ENCODE measurements at regions not wholly inside any gene's neighbourhood (a gene's known extent, or its start where the extent isn't known, plus 50 kb on each side); places are given as distances from the start of the nearest gene placed in this dataset.

DNA sequence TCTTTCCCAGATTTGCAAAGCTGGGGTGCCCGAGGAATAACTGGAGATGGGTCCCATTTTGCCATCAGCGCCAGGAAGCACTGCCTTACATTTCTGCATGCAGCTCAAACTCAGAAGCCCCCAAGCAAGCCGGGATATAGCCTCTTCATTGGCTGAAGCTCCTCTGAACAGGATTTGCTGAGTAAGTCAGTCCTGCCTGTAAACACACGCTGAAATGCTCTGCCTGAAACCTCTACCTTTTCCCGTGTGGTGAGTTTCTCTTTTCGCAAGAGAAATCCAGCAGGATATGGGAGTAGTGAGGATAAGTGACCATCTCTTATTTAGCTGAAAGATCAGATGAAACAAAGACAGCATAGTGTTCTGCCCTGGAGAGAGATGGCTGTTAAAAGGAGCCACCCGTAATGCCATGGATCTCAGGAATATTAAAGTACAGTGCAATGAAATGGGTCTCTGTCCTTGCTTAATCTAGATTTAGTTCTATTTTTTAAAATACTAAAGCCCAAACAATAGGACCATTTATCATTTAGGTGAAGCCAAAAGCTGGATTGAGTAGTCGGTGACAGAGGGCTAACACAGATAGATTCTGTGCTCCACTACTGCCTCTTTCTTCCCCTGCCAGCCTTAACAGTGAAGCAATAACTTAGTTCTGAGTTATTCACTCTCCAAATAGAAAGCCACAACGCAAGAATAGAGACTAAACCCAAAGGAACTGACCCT, 177.5 kb upstream of the PPP2R2B start:
- intact Hi-C loops (cut with DNase I; ENCODE audit: low total_unique reads), result no loop called here
- Histone ChIP-seq H3K4me1 (no peaks in the 10 kb centered on the region), H3K4me3 (no peak overlapping the region), H3K9me3 (no peaks in the 10 kb centered on the region), H3K36me3 (no peaks in the 10 kb centered on the region), H3K27ac (no peak overlapping the region), H3K27me3 (no peaks in the 10 kb centered on the region)
- peak in 1 of 2 donors; percentile 18 for DNase-seq
- 47 to 58% (median 57%) methylated on average over 9 of the region's 9 CpGs for WGBS, 5 donors
- TF ChIP-seq EP300 (IDR thresholded peaks at IDR 0.05), result no peak
- no peak for TF ChIP-seq CTCF (IDR thresholded peaks at IDR 0.05)
- no peak for TF ChIP-seq POLR2A (IDR thresholded peaks at IDR 0.05)

DNA sequence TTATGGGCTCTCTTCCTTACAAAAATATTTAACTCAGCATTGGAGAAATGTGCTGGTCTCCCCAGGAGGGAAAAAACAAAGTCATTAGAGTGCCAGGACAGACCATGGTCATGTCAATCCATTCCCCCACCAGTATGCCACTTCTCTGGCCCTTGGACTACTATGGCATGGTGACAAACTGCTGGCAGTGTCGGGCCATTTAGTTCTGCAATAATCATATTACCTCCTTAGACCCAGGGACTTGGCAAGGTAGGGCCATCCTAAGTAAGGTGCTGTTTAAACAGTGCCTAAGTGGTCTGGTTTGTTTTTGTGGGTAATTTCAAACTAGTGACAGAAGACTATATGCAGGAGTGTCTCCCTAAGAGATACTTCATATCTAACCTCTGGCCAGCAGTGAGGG, 177.8 kb upstream of the STK32A start:
- Histone ChIP-seq H3K9me3 (no peaks in the 10 kb centered on the region), H3K4me3 (no peak overlapping the region), H3K27ac (no peak overlapping the region), H3K4me1 (no peaks in the 10 kb centered on the region), H3K36me3 (no peaks in the 10 kb centered on the region), H3K27me3 (no peaks in the 10 kb centered on the region)
- no peak for DNase-seq
- no peak for TF ChIP-seq EP300 (IDR thresholded peaks at IDR 0.05)
- no peak for TF ChIP-seq POLR2AphosphoS5 (IDR thresholded peaks at IDR 0.05)
- no peak for TF ChIP-seq POLR2A (IDR thresholded peaks at IDR 0.05)
- TF ChIP-seq CTCF (IDR thresholded peaks at IDR 0.05), result no peak
- intact Hi-C loops (cut with DNase I; ENCODE audit: low total_unique reads), result no loop called here
- WGBS, 5 donors, result 59 to 76% (median 67%) methylated on average over 1 of the region's 1 CpG

- H3K36me3 ChIP-seq, result no peaks in the 10 kb centered on the region
- no peak overlapping the region for H3K27ac ChIP-seq
- TF ChIP-seq CTCF (IDR thresholded peaks at IDR 0.05), result no peak
- no peak for TF ChIP-seq POLR2AphosphoS5 (IDR thresholded peaks at IDR 0.05)
- TF ChIP-seq EP300 (IDR thresholded peaks at IDR 0.05), result no peak
- no peak for TF ChIP-seq POLR2A (IDR thresholded peaks at IDR 0.05)
- no peaks in the 10 kb centered on the region for H3K4me1 ChIP-seq
- no peaks in the 10 kb centered on the region for H3K9me3 ChIP-seq
- no peak for DNase-seq
- intact Hi-C loops (cut with DNase I; ENCODE audit: low total_unique reads), result no loop called here
- H3K4me3 ChIP-seq, result no peak overlapping the region
- no peaks in the 10 kb centered on the region for H3K27me3 ChIP-seq
- WGBS, 5 donors, result 75 to 79% (median 76%) methylated on average over 4 of the region's 4 CpGs
Observed at GRCh38 chr5:147061431-147061830, 173.4 kb upstream of the STK32A start.

DNA sequence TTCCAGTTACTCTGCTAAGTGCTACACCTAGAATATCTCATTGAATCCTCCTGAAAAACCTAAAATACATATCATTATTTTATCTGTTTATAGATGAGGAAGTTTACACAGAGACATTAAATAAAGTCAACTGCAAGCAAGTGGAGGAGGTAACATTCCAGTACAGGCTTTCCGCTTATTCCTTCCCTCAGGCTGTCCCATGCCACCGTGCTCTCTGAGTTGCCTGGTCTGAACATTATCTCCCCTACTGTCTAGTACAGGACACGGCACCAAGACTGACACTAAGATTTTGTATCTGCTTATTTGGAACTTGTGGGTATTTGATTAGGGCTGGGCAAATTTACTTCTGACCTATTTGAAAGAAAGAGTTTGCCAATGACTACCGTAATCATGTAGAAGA, 172.4 kb upstream of the STK32A start:
- no peak for TF ChIP-seq POLR2AphosphoS5 (IDR thresholded peaks at IDR 0.05)
- no peak for TF ChIP-seq POLR2A (IDR thresholded peaks at IDR 0.05)
- no peak for TF ChIP-seq CTCF (IDR thresholded peaks at IDR 0.05)
- no peak for TF ChIP-seq EP300 (IDR thresholded peaks at IDR 0.05)
- Histone ChIP-seq H3K9me3 (no peaks in the 10 kb centered on the region), H3K36me3 (no peaks in the 10 kb centered on the region), H3K4me1 (no peaks in the 10 kb centered on the region), H3K4me3 (no peak overlapping the region), H3K27ac (no peak overlapping the region), H3K27me3 (no peaks in the 10 kb centered on the region)
- 35 to 70% (median 46%) methylated on average over 4 of the region's 4 CpGs for WGBS, 5 donors
- intact Hi-C loops (cut with DNase I; ENCODE audit: low total_unique reads), result no loop called here
- no peak for DNase-seq

All from stomach (tissue), 8 donors.